GM18519 (cell line): ENCODE measurements at regions not wholly inside any gene's neighbourhood (a gene's known extent, or its start where the extent isn't known, plus 50 kb on each side); places are given as distances from the start of the nearest gene placed in this dataset.

Experiments used
- ATAC-seq: cut with Tn5 transposase; IDR thresholded peaks from one replicate; pipeline ENCODE4 v1.9.1; 2021; ENCODE audit warnings: mild to moderate bottlenecking, moderate library complexity; ENCODE audit not compliant: unreplicated experiment, low FRiP score

DNA sequence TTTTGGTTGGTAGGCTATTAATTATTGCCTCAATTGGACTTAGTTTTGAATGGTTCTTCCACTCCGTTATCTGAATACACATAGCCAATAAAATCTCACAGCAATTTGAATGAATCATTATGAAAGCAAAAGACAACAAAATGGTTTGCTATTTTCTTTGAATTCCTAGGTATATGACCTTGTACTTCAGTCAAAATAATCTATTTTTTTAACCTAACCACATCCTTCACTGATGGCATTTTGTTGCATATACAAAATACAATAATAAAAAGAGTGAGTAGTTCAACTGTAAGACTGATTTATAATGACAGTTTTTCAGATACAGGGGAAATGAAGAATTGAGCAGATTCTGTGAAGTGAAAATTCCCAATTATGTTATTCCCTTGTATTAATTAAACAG, 433.1 kb downstream of the HTR7 start:
- no peak for ATAC-seq

- ATAC-seq: no peak
These were observed 427.7 kb downstream of the HTR7 start for GRCh38 chr10:90430186-90430585.

GRCh38 chr10:90432866-90433265, 425.0 kb downstream of the HTR7 start:
- no peak for ATAC-seq

GRCh38 chr10:90435296-90435695, 422.5 kb downstream of the HTR7 start:
- no peak for ATAC-seq

DNA sequence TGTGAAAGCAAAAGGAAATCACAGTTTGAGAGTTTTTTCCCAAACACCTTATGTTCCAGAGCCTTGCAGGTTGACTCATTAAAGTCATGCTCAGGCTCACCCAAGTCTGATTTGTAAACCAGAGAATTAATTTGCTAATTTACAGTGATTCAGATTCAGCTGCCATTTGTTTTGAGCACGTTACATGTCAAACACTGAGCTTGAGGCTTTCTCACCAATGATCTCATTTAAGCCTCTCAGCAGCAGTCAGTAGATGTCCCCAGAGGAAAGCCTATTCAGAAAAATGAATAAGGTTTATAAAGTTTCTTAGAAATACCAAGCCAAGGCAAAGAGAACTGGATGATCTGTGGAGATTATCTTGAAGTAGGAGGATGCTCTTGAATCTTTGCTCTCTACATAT, 420.4 kb downstream of the HTR7 start:
- no peak for ATAC-seq

- ATAC-seq: no peak
These were observed 417.0 kb downstream of the HTR7 start for GRCh38 chr10:90440870-90441269.

DNA sequence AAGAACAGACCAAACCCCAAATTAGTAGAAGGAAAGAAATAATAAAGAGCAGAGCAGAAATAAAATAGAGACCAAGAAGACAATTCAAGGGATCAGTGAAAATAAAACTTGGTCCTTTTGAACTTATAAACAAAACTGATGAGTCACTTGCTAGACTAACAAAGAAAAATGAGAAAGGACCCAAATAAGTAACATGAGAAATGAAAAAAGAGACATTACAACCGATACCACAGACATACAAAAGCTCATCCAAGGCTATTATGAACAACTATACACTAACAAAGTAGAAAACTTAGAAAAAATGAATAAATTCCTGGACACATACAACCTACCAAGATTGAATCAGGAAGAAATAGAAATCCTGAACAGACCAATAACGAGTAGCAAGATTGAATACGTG, 414.5 kb downstream of the HTR7 start:
- ATAC-seq: no peak

DNA sequence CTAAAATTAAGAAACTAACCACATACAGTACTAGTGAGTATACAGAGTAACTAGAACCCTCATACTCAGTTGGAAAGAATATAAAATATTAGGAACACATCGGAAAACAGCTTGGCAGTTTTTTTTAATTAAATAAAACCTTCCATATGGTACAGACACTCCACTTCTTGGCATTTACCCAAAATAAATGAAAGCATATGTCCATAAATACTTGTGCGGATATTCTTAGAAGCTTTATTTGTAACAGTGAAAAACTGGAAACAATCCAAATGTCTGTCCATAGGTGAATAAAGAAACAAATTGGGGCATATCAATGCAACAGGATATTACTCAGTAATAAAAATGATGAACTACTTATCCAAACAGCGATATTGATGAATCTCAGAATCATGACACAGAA, 410.0 kb downstream of the HTR7 start:
- ATAC-seq: no peak

DNA sequence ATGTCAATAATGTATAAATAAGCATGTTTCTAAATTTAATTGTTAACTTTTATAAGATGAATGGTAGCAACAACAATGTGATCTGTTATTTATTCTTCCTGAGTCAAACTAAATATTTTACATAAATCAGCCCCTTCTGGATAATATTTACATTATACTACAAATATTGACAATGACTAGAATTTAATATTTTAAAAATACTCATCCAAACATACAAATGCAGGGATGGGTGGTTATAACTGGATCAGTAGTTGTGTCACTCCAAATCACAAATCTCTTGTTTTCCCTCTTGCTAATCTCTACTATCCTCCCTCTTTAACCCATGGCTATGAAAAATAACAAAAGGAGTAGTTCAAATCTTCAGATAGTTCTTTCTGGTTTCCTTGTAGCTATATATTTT, 407.0 kb downstream of the HTR7 start:
- no peak for ATAC-seq

DNA sequence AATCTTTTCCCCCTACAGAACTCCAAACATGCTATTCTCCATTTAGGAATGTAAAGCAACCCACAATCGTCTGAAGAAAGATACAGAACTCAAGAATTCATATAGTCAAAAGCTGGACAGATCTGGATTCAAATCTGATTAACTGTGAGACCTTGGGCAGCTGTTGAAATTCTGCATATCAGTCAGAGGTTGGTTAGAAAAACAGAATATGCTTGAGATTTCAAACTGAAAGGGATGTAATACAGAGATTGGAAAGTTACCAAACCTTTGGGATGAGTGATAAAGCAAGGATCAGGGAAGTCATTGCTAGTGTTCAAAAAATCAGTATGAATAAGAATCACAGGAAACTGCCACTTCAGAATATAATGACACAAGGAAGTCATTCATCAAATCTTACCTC, 406.6 kb downstream of the HTR7 start:
- ATAC-seq: no peak

DNA sequence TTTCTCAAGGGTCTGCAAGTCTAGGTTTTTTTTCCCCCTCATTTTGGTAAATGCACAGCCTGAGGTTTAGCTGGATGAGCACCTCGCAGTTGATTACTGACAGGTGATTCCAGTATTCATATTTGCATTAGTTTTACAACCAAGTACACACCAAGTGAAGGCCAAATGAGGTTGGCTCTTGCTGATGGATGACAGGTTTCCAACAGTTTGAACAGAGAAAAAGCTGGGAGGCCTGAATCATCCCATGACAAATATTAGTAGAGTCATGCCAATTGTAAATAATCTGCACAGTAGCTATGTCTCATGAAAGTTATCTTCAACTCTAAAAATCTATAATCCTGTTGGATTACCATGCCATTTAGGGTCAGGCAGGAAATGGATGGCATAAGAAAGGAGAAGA, 399.8 kb downstream of the HTR7 start:
- no peak for ATAC-seq

- ATAC-seq: no peak
These were observed 399.3 kb downstream of the HTR7 start for GRCh38 chr10:90458571-90458970.

DNA sequence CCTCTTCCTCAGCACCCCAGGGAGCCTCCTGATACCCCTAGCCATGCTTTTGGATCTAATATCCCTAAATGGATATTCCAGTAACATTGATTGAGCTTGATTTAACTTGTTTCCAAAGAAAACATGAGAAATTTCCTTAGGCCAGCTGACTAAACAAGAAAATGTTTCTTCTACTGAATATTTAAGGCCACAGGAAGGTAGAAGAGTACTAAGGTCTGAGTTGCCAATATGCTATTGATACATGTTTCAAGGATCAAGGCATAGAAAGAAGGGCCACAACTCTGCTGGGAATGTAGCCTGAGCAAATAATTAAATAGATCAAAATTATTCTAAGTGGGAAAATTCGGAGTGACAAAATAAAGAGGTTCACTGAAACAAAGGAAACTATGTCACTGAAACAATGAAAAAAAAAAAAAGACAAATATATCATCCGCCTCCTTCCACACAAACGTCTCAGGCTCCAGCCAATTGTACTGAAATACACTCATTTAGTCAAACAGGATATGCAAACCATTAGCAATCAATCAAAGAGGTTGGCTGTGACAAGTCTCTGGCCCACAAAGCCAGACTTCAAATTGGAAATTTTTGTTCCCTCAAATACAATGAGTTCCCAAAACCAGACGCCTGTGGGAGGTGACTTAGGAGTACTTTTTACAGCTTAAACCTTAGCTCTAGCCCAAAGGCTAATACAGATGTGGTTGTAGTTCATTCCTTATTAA, 396.2 kb downstream of the HTR7 start:
- ATAC-seq: no peak

- no peak for ATAC-seq
These were observed 394.9 kb downstream of the HTR7 start for GRCh38 chr10:90462749-90463470.

DNA sequence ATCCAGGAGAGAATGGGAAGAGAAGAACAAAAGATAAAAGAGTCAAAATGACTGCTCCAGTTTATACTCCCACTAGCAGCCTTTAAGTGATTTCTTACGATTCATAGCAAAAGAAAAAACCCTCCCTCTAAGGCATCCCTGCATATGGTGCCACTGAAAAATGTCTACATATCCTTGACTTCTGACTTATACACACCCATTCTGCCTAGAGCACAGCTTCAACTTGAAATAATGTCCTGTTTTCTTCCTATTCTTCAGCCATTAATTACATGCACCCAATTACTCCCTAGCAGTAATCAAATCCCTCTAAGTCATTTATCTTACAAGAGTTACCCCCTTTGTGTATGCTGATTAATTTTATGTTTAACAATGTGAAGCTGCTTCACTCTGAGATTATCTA, 393.5 kb downstream of the HTR7 start:
- ATAC-seq: no peak

GRCh38 chr10:90470966-90471365, 386.9 kb downstream of the HTR7 start:
- ATAC-seq: no peak

DNA sequence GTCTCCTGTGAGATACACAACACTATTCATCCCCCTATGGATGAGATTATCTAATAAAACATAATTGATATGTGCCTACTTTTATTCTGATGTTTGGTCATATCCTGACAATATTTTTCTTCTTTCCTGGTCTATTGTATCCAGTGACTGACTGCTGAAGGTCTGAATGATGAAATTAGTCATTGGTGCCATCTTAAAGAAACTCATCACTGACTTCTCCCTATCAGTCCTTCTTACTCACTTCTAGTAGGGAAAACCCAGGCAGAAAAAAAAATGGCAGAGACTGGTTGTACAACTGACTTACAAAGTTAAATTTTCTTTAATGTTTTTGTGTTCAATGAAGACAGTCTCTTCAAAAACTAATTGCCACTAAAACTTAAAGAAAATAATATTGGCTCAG, 377.4 kb downstream of the HTR7 start:
- ATAC-seq: no peak

GRCh38 chr10:90481326-90481923, 376.4 kb downstream of the HTR7 start:
- ATAC-seq: no peak

GRCh38 chr10:90484518-90484917, 373.3 kb downstream of the HTR7 start:
- no peak for ATAC-seq

- ATAC-seq: no peak
These were observed 363.7 kb downstream of the HTR7 start for GRCh38 chr10:90494183-90494582.

DNA sequence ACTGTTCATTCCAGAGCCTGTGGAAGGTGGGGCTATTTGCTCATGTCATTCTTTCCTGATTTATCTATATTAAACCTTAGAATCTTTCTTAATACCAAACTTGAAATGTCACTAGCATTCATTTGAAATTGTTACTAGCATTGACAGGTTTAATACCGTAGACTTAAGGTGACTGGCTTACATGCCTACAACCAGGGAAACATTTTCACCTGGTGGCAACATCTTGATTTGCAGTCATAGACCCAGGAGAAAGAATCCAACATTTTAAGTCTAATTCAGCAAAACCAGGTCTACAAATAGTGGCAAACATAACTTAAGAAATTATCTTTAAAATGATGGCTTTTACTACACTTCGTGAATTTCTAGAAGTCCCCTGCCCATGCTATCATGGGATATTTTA, 353.7 kb downstream of the HTR7 start:
- no peak for ATAC-seq

DNA sequence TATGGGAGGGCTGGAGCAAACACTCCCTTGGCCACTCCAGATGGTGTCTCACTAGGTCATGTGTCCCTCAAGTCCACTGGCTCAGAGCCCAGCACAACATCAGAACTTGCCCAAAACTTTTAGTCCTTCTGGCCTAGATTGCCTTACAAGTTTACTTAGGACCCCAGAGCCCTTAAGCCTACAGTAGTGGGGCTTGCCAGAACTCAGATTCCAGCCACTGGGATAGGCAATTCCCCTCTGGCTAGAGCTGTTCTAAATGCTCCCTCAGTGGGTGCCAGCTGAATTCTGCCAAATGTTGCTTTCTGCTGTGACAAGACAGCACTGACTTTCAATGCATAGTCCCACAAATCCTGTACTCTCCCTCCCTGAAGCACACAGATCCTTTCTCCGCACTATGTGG, 331.1 kb downstream of the HTR7 start:
- ATAC-seq: no peak
